ENCODE measurements at regions not wholly inside any gene's neighbourhood (a gene's known extent, or its start where the extent isn't known, plus 50 kb on each side); places are given as distances from the start of the nearest gene placed in this dataset.

GRCh38 chr4:187479511-187479910, 516.1 kb upstream of the ZFP42 start:
- DNase-seq (ENCODE audit: insufficient read length, low spot score) (no peak), FAIRE-seq (no peak)
- TF ChIP-seq CTCF (IDR thresholded peaks at IDR 0.05; ENCODE audit: insufficient read depth, missing control alignments): no peak

DNA sequence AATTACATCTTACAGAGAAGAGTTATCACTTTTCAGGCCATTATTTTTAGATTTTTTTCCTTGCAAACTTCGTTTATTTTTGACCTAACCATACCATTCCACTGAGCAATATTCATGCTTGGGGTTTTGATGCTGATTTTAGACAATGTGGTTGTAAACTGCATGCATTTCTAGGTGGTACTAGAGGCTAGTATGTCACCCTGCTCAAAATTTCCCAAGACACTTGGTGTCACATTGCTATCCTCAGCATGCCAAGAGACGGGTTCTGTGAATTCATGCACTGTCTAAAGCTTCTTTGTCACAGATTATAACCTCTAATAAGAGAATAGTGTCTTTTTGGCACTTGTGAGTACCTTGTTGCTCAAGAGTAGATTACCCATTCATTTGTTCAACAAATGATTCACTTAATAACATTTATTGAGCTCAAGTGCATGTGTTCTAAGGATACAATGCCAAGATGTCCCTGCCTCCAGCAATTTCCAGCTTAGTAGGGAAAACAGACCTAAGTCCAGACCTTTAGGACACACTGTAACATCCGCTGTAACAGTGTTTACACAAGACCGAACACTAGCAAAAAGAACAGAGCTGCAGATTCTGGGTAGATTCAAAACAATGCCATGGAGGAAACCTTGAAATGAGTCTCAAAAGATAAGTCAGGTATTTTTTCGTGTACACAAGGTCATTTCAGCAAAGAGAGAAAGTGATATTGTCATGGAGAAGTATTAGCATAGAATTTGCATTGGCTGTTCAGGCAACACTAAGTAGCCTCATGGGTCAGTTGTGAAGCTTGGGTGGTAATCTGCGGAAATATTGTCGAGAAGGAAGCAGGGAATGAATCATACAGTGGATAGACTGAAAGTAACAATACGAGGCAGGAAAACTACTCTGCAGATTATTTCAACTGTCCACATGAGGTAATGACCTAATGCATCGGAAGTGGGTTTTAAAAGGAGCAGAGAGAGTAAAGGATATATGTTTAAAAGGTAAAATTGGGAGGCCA, 515.1 kb upstream of the ZFP42 start:
- FAIRE-seq: no peak
- TF ChIP-seq CTCF (IDR thresholded peaks at IDR 0.05; ENCODE audit: insufficient read depth, missing control alignments): no peak
- no peak for DNase-seq (ENCODE audit: insufficient read length, low spot score)

- no peak for FAIRE-seq
- TF ChIP-seq CTCF (IDR thresholded peaks at IDR 0.05; ENCODE audit: insufficient read depth, missing control alignments): no peak
- no peak for DNase-seq (ENCODE audit: insufficient read length, low spot score)
These were observed 511.4 kb upstream of the ZFP42 start for GRCh38 chr4:187484186-187484585.

- FAIRE-seq (no peak), DNase-seq (ENCODE audit: insufficient read length, low spot score) (no peak)
- no peak for TF ChIP-seq CTCF (IDR thresholded peaks at IDR 0.05; ENCODE audit: insufficient read depth, missing control alignments)
These were observed 509.9 kb upstream of the ZFP42 start for GRCh38 chr4:187485676-187486075.

DNA sequence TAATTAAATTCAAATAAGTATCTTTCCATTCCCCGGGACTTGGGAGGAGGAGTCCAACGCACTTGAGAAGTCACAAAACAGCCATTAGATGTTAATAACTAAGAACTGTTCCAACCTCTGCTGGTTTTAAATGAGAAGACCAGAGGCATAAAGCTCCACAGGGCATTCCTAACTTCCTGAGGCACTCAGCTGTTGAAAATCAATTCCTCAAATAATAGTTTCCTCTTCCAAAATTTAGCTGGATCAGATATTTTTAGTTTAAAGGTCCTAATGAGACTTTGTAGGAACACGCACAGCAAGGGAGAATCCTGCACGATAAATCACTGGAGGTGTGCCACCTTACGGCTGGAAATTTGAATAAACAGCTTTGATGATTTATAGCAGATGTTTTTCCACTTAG, 504.3 kb upstream of the ZFP42 start:
- DNase-seq (ENCODE audit: insufficient read length, low spot score) (no peak), FAIRE-seq (no peak)
- TF ChIP-seq CTCF (IDR thresholded peaks at IDR 0.05; ENCODE audit: insufficient read depth, missing control alignments): no peak

DNA sequence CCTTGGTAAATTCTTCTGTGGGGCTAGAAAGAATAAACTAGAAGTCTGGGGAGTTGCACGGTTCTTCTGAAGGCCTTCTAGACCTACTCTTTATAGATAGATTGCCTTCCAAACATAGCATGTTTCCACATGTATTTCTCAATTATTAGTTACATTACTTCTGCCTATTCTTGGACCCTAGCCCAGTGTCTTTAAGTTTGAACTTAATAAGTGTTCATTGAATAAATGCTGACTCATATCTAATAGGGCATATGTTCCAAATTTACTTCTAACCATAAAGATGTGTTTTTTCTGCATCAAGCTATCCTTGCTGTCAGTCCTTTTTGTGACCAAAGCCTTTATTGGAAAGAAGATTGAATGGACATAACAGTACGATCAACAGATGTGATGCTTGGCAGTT, 503.6 kb upstream of the ZFP42 start:
- FAIRE-seq (no peak), DNase-seq (ENCODE audit: insufficient read length, low spot score) (no peak)
- TF ChIP-seq CTCF (IDR thresholded peaks at IDR 0.05; ENCODE audit: insufficient read depth, missing control alignments): no peak

DNA sequence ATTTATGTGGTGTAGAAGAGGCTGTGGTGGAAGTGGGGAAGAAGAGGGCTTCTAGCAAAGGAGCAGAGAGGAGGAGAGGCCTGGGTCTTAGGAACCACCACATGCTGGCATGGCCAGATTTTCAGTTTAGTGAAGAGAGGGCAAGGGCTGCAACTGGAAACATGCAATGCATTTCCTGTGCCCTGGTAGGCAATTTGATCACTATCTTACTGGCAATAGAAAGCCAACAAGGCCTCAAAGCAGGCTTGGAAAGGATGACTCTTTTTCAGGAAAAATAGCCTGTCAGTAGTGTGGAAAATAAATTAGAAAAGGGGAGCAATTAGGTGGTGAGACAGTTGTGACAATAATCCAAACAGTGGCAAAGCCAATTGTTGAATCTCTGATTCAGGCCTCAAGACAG, 501.9 kb upstream of the ZFP42 start:
- no peak for TF ChIP-seq CTCF (IDR thresholded peaks at IDR 0.05; ENCODE audit: insufficient read depth, missing control alignments)
- FAIRE-seq (no peak), DNase-seq (ENCODE audit: insufficient read length, low spot score) (no peak)
